GM18508 (cell line): ENCODE measurements at regions not wholly inside any gene's neighbourhood (a gene's known extent, or its start where the extent isn't known, plus 50 kb on each side); places are given as distances from the start of the nearest gene placed in this dataset.

Experiments
- ATAC-seq: cut with Tn5 transposase; IDR thresholded peaks from one replicate; pipeline ENCODE4 v1.9.1; 2021; ENCODE audit warnings: moderate number of reproducible peaks; ENCODE audit not compliant: insufficient read depth, unreplicated experiment

- no peak for ATAC-seq
These were observed 239.7 kb downstream of the SNAPC1 start for GRCh38 chr14:62001963-62002362.

- ATAC-seq, result no peak
These were observed 240.4 kb downstream of the SNAPC1 start for GRCh38 chr14:62002642-62003041.

GRCh38 chr14:62003701-62004100 lies 241.5 kb downstream of the SNAPC1 start:
- ATAC-seq, result no peak

GRCh38 chr14:62006116-62006731 lies 244.0 kb downstream of the SNAPC1 start:
- no peak for ATAC-seq

- no peak for ATAC-seq
These were observed 253.0 kb downstream of the SNAPC1 start for GRCh38 chr14:62015243-62015642.

GRCh38 chr14:62015945-62016344 lies 253.7 kb downstream of the SNAPC1 start:
- no peak for ATAC-seq

- ATAC-seq, result no peak
These were observed 255.5 kb downstream of the SNAPC1 start for GRCh38 chr14:62017651-62018230.

- ATAC-seq, result no peak
These were observed 256.4 kb downstream of the SNAPC1 start for GRCh38 chr14:62018606-62019005.

GRCh38 chr14:62027958-62028357 lies 265.7 kb downstream of the SNAPC1 start:
- ATAC-seq, result no peak

GRCh38 chr14:62029569-62029924 lies 267.3 kb downstream of the SNAPC1 start:
- no peak for ATAC-seq

GRCh38 chr14:62030387-62030786 lies 268.2 kb downstream of the SNAPC1 start:
- ATAC-seq, result no peak

- no peak for ATAC-seq
These were observed 269.3 kb downstream of the SNAPC1 start for GRCh38 chr14:62031504-62031903.

- ATAC-seq, result no peak
These were observed 291.0 kb downstream of the SNAPC1 start for GRCh38 chr14:62053188-62053587.

GRCh38 chr14:62056789-62057188 lies 294.6 kb downstream of the SNAPC1 start:
- ATAC-seq, result no peak

- ATAC-seq, result no peak
These were observed 300.4 kb downstream of the SNAPC1 start for GRCh38 chr14:62062645-62063044.

GRCh38 chr14:62064751-62065323 lies 302.6 kb downstream of the SNAPC1 start:
- ATAC-seq, result no peak

- ATAC-seq, result no peak
These were observed 304.1 kb downstream of the SNAPC1 start for GRCh38 chr14:62066304-62066703.

GRCh38 chr14:62071039-62071438 lies 308.8 kb downstream of the SNAPC1 start:
- no peak for ATAC-seq

- ATAC-seq, result no peak
These were observed 314.1 kb downstream of the SNAPC1 start for GRCh38 chr14:62076368-62076767.

GRCh38 chr14:62076825-62077605 lies 314.8 kb downstream of the SNAPC1 start:
- ATAC-seq, result no peak

GRCh38 chr14:62077676-62078261 lies 315.5 kb downstream of the SNAPC1 start:
- ATAC-seq, result no peak
